HCT116 (cell line): ENCODE measurements at regions not wholly inside any gene's neighbourhood (a gene's known extent, or its start where the extent isn't known, plus 50 kb on each side); places are given as distances from the start of the nearest gene placed in this dataset.

Experiments
- ATAC-seq: fragments of 200-7000 bp; cut with Tn5 transposase; 2 replicates; pipeline ENCODE4 v1.9.1; 2020; ENCODE audit warnings: mild to moderate bottlenecking, moderate library complexity
- BruUV-seq: library from RNA; stranded (reverse); fragments of 400-500 nt; replicated peaks from 2 replicates; lab custom pipeline; 2021; lab: Mats Ljungman, UMichigan
- CTCF ChIA-PET: fragments of 300-600 bp; sonication (Branson Sonifier 250); formaldehyde crosslinking; loops from one replicate; lab custom pipeline; 2021; ENCODE audit warnings: antibody characterized with exemption; lab: Charles Lee
- POLR2A ChIA-PET: fragments of 300-600, 350-600 bp; sonication (Branson Sonifier 250); formaldehyde crosslinking; loops from one replicate; lab custom pipeline; 2021; ENCODE audit warnings: antibody characterized with exemption; lab: Charles Lee
- RAD21 ChIA-PET, 2 experiments: fragments of 300-600 bp; sonication (Branson Sonifier 250); formaldehyde crosslinking; loops; one replicate each; lab custom pipeline; 2023; ENCODE audit warnings: low total read pairs in 2 of 2; ENCODE audit not compliant: uncharacterized antibody in 2 of 2, unreplicated experiment in 2 of 2, low non-redundant PET in 1 of 2; lab: Charles Lee
- DNase-seq: peaks from one replicate; pipeline ENCODE4 v3.0.0-alpha.2; 2010; ENCODE audit warnings: low read depth, low spot score
- H2AFZ ChIP-seq: fragments of 200-600 bp; shearing (Covaris generic), sonication (generic); 2 replicates; pipeline ENCODE4 v1.6.1; 2017; ENCODE audit warnings: low read depth, mixed run types, mixed read lengths, antibody characterized with exemption, low read length; ENCODE audit not compliant: poor library complexity, severe bottlenecking
- H3K27ac ChIP-seq: 2 replicates; pipeline ENCODE4 v1.5.1; 2012; ENCODE audit warnings: low read depth, low read length
- H3K27me3 ChIP-seq: fragments of 200-600 bp; sonication (generic); 2 replicates; pipeline ENCODE4 v1.6.1; 2016; ENCODE audit warnings: mixed run types, low read length, mixed read lengths; ENCODE audit not compliant: insufficient read depth
- H3K36me3 ChIP-seq, 2 experiments: fragments of 200-500 bp in 1 of 2; fragments of 200-600 bp in 1 of 2; sonication (Bioruptor generic) in 1 of 2; sonication (generic) in 1 of 2; 2 replicates each; pipeline versions ENCODE4 v1.5.1 to v1.6.1; 2014 to 2016; ENCODE audit warnings: low read length in 2 of 2, inconsistent platforms in 1 of 2, mixed read lengths in 1 of 2, mixed run types in 1 of 2; ENCODE audit not compliant: insufficient read depth in 2 of 2, control insufficient read depth in 1 of 2
- H3K4me1 ChIP-seq, 2 experiments: fragments of 200-600 bp in 1 of 2; sonication (generic) in 1 of 2; 2 replicates each; pipeline versions ENCODE4 v1.5.1 to v1.6.1; 2012 to 2017; ENCODE audit warnings: low read length in 2 of 2, inconsistent platforms in 1 of 2, mild to moderate bottlenecking in 1 of 2, mixed read lengths in 1 of 2, mixed run types in 1 of 2, moderate library complexity in 1 of 2; ENCODE audit not compliant: insufficient read depth in 2 of 2, control insufficient read depth in 1 of 2
- H3K4me2 ChIP-seq: fragments of 200-600 bp; sonication (generic); 2 replicates; pipeline ENCODE4 v1.6.1; 2017; ENCODE audit warnings: mixed run types, low read length, mixed read lengths
- H3K4me3 ChIP-seq, 2 experiments: fragments of 200-600 bp in 1 of 2; sonication (generic) in 1 of 2; replicated peaks in 1 of 2; 2 replicates each; pipeline ENCODE4 v1.5.1; 2011 to 2016; ENCODE audit warnings: low read length in 2 of 2, control low read depth in 1 of 2, low read depth in 1 of 2, mild to moderate bottlenecking in 1 of 2, mixed read lengths in 1 of 2, mixed run types in 1 of 2
- H3K79me2 ChIP-seq: fragments of 200-600 bp; sonication (generic); 2 replicates; pipeline ENCODE4 v1.6.1; 2017; ENCODE audit warnings: mild to moderate bottlenecking, mixed run types, low read length, moderate library complexity, mixed read lengths; ENCODE audit not compliant: insufficient read depth
- H3K9ac ChIP-seq: fragments of 200-600 bp; sonication (generic); 2 replicates; pipeline ENCODE4 v1.6.1; 2016; ENCODE audit warnings: low read length, mixed read lengths
- H3K9me2 ChIP-seq: fragments of 200-600 bp; sonication (generic), shearing (Covaris generic); 2 replicates; pipeline ENCODE4 v1.6.1; 2017; ENCODE audit warnings: mixed run types, mild to moderate bottlenecking, moderate library complexity; ENCODE audit not compliant: insufficient read depth
- H3K9me3 ChIP-seq, 2 experiments: fragments of 200-500 bp in 1 of 2; fragments of 200-600 bp in 1 of 2; sonication (Bioruptor generic) in 1 of 2; sonication (generic) in 1 of 2; 2 replicates each; pipeline ENCODE4 v1.6.1; 2014 to 2017; ENCODE audit warnings: low read length in 2 of 2, mixed read lengths in 2 of 2, inconsistent platforms in 1 of 2, low read depth in 1 of 2, mild to moderate bottlenecking in 1 of 2, mixed run types in 1 of 2, moderate library complexity in 1 of 2; ENCODE audit not compliant: control insufficient read depth in 1 of 2, insufficient read depth in 1 of 2
- H4K20me1 ChIP-seq: fragments of 200-600 bp; sonication (generic), shearing (Covaris generic); 2 replicates; pipeline ENCODE4 v1.6.1; 2017; ENCODE audit warnings: mixed run types, mild to moderate bottlenecking, moderate library complexity; ENCODE audit not compliant: insufficient read depth
- ATF3 ChIP-seq: IDR thresholded peaks from 2 replicates; pipeline ENCODE4 v1.6.1; 2012
- CBX3 ChIP-seq: IDR thresholded peaks from 2 replicates; pipeline ENCODE4 v1.6.1; 2012; ENCODE audit warnings: low read depth
- CEBPB ChIP-seq: IDR thresholded peaks from 2 replicates; pipeline ENCODE4 v1.6.1; 2012; ENCODE audit warnings: low read depth
- CTCF ChIP-seq, 3 experiments: fragments of 200-600 bp in 1 of 3; sonication (generic) in 1 of 3; IDR thresholded peaks in 2 of 3; conservative IDR thresholded peaks in 1 of 3; 2 replicates each; pipeline ENCODE4 v1.5.1; 2012 to 2017; ENCODE audit warnings: low read depth in 2 of 3, low read length in 2 of 3, antibody characterized with exemption in 1 of 3, borderline replicate concordance in 1 of 3, control low read depth in 1 of 3, mild to moderate bottlenecking in 1 of 3, mixed read lengths in 1 of 3, mixed run types in 1 of 3, moderate library complexity in 1 of 3; ENCODE audit not compliant: insufficient read depth in 1 of 3
- EZH2 ChIP-seq: fragments of 200-600 bp; sonication (generic); IDR thresholded peaks from 2 replicates; pipeline ENCODE4 v1.6.1; 2017; ENCODE audit warnings: antibody characterized with exemption, mixed run types
- FOSL1 ChIP-seq: IDR thresholded peaks from 2 replicates; pipeline ENCODE4 v1.6.1; 2012; ENCODE audit warnings: low read depth
- RAD21 ChIP-seq: IDR thresholded peaks from 2 replicates; pipeline ENCODE4 v1.6.1; 2012; ENCODE audit warnings: low read depth, mild to moderate bottlenecking
- SIN3A ChIP-seq: IDR thresholded peaks from 2 replicates; pipeline ENCODE4 v1.6.1; 2012; ENCODE audit warnings: low read depth
- SP1 ChIP-seq: IDR thresholded peaks from 2 replicates; pipeline ENCODE4 v1.6.1; 2012; ENCODE audit warnings: low read depth
- SRF ChIP-seq: IDR thresholded peaks from 2 replicates; pipeline ENCODE4 v1.6.1; 2012; ENCODE audit warnings: low read depth
- YY1 ChIP-seq: IDR thresholded peaks from 2 replicates; pipeline ENCODE4 v1.6.1; 2011; ENCODE audit warnings: low read length, low read depth, moderate library complexity, mild to moderate bottlenecking; ENCODE audit not compliant: insufficient replicate concordance; ENCODE audit errors: extremely low read depth
- ZFX ChIP-seq: fragments of 450-650 bp; IDR thresholded peaks from 2 replicates; pipeline ENCODE4 v1.6.1; 2017
- intact Hi-C: fragments of 100-400 bp; cut with micrococcal nuclease; formaldehyde crosslinking; loops from 2 replicates; pipeline ENCODE4 v1.10.0; 2022
- TF ChIP-seq, protein P1 (sequence below): IDR thresholded peaks from 2 replicates; pipeline ENCODE4 v1.6.1; 2012
- TF ChIP-seq, protein P2 (sequence below): IDR thresholded peaks from 2 replicates; pipeline ENCODE4 v1.6.1; 2012; ENCODE audit warnings: low read depth

- RAD21 ChIA-PET, result no interaction called here
- H3K9me2 ChIP-seq, result no peaks in the 10 kb centered on the region
- H3K9me3 ChIP-seq, result no peaks in the 10 kb centered on the region
- H3K27ac ChIP-seq, result no peak overlapping the region
- H2AFZ ChIP-seq, result no peak overlapping the region
- H3K4me2 ChIP-seq, result no peak overlapping the region
- intact Hi-C loops, result no loop called here
- DNase-seq, result no peak
- no TSS peak for BruUV-seq
- 0 out of 2 replicates have a peak, but pooled peaks cover 6% of the 10 kb centered on the region for H3K27me3 ChIP-seq
- H3K36me3 ChIP-seq, result no peaks in the 10 kb centered on the region
- H3K4me3 ChIP-seq, result no peak overlapping the region
- no peak for ATAC-seq
- no peaks in the 10 kb centered on the region for H3K4me1 ChIP-seq
- H4K20me1 ChIP-seq, result no peaks in the 10 kb centered on the region
- H3K9ac ChIP-seq, result no peak overlapping the region
- CTCF ChIA-PET, result no interaction called here
- H3K79me2 ChIP-seq, result no peaks in the 10 kb centered on the region
- POLR2A ChIA-PET, result no interaction called here
- TF ChIP-seq ZFX (no peak), CEBPB (no peak)
These were observed 106.2 kb upstream of the GPR141 start for GRCh38 chr7:37577412-37577811.

DNA sequence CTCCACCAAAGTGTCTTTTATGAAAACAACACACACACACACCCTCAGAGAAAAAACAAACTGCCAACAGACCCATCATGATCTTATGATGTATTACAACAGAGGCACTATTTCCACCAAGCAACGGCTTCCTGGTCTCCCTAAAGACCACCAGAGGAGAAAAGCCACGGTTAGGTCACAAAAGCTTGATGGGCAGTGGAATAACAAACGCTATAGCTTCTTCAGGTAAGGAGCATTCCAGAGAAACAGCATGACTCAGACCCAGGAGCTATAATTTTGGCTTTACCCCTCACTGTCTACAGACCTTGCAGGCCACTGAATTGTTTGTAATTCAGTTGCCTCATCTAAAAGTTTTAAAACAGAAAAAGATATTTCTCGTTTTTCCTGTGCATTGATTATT is 105.7 kb upstream of the GPR141 start:
- no peak for ATAC-seq
- H3K27ac ChIP-seq, result no peak overlapping the region
- H2AFZ ChIP-seq, result no peak overlapping the region
- H3K4me3 ChIP-seq, result no peak overlapping the region
- no peak overlapping the region for H3K9ac ChIP-seq
- CTCF ChIA-PET, result no interaction called here
- H3K79me2 ChIP-seq, result no peaks in the 10 kb centered on the region
- DNase-seq, result no peak
- H3K4me2 ChIP-seq, result no peak overlapping the region
- H4K20me1 ChIP-seq, result no peaks in the 10 kb centered on the region
- TF ChIP-seq YY1 (no peak), CEBPB (no peak), SP1 (no peak), SRF (no peak), EZH2 (no peak), SIN3A (no peak), FOSL1 (no peak), ATF3 (no peak), CBX3 (no peak), ZFX (no peak), CTCF (IDR thresholded peaks at IDR 0.05 in 2 of 3, conservative IDR thresholded peaks at IDR 0.05 in 1 of 3; ENCODE audit: borderline replicate concordance in 1 of 3, insufficient read depth in 1 of 3, low read depth in 2 of 3, low read length in 2 of 3) (no peak), RAD21 (no peak)
- TF ChIP-seq, protein P1, sequence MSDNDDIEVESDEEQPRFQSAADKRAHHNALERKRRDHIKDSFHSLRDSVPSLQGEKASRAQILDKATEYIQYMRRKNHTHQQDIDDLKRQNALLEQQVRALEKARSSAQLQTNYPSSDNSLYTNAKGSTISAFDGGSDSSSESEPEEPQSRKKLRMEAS, result no peak
- TF ChIP-seq, protein P2, sequence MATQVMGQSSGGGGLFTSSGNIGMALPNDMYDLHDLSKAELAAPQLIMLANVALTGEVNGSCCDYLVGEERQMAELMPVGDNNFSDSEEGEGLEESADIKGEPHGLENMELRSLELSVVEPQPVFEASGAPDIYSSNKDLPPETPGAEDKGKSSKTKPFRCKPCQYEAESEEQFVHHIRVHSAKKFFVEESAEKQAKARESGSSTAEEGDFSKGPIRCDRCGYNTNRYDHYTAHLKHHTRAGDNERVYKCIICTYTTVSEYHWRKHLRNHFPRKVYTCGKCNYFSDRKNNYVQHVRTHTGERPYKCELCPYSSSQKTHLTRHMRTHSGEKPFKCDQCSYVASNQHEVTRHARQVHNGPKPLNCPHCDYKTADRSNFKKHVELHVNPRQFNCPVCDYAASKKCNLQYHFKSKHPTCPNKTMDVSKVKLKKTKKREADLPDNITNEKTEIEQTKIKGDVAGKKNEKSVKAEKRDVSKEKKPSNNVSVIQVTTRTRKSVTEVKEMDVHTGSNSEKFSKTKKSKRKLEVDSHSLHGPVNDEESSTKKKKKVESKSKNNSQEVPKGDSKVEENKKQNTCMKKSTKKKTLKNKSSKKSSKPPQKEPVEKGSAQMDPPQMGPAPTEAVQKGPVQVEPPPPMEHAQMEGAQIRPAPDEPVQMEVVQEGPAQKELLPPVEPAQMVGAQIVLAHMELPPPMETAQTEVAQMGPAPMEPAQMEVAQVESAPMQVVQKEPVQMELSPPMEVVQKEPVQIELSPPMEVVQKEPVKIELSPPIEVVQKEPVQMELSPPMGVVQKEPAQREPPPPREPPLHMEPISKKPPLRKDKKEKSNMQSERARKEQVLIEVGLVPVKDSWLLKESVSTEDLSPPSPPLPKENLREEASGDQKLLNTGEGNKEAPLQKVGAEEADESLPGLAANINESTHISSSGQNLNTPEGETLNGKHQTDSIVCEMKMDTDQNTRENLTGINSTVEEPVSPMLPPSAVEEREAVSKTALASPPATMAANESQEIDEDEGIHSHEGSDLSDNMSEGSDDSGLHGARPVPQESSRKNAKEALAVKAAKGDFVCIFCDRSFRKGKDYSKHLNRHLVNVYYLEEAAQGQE, result no peak
- H3K9me3 ChIP-seq, result no peaks in the 10 kb centered on the region
- no peaks in the 10 kb centered on the region for H3K9me2 ChIP-seq
- no TSS peak for BruUV-seq
- intact Hi-C loops, result no loop called here
- POLR2A ChIA-PET, result no interaction called here
- 0 out of 2 replicates have a peak, but pooled peaks cover 6% of the 10 kb centered on the region for H3K27me3 ChIP-seq
- RAD21 ChIA-PET, result no interaction called here
- H3K36me3 ChIP-seq, result no peaks in the 10 kb centered on the region
- no peaks in the 10 kb centered on the region for H3K4me1 ChIP-seq
